Fibroblast of villous mesenchyme (primary cell): ENCODE measurements at regions not wholly inside any gene's neighbourhood (a gene's known extent, or its start where the extent isn't known, plus 50 kb on each side); places are given as distances from the start of the nearest gene placed in this dataset.
"Not testable (repeated sequence)": the region's sequence is repeated elsewhere in the genome, so short reads cannot be mapped to it uniquely, and the experiment has no call there.

Experiments used
- DNase-seq: peaks from one replicate; pipeline ENCODE4 v3.0.0-alpha.2; 2010; ENCODE audit warnings: low read depth
- H3K4me3 ChIP-seq: 2 replicates; pipeline ENCODE4 v1.5.1; 2011; ENCODE audit warnings: low read depth, mild to moderate bottlenecking, low read length
- TF ChIP-seq, protein P1 (sequence below): IDR thresholded peaks from 2 replicates; pipeline ENCODE4 v1.5.1; 2012; ENCODE audit warnings: low read depth, mild to moderate bottlenecking, low read length; ENCODE audit not compliant: insufficient read depth

DNA sequence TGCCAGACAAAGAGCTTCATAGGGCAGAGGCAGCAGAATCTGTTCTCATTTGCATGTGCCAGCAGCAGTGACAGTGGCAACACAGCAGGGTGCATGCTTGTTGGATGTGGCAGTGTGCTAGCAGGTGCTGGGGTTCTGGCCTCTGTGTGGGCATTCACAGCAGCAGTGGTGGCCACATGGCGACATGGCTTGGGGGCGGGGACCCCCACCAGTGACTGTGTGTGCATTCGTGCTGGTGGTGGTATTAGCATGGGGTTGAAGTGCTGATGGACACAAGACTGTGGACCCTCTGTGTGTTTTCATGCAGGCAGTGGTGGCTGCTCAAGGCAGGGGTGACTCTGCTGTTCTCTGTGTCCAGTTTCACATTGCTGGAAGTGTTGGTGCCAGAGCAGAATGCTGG is 183.2 kb upstream of the PDE4D start:
- no peak for DNase-seq
- H3K4me3 ChIP-seq: no peak overlapping the region
- TF ChIP-seq, protein P1, sequence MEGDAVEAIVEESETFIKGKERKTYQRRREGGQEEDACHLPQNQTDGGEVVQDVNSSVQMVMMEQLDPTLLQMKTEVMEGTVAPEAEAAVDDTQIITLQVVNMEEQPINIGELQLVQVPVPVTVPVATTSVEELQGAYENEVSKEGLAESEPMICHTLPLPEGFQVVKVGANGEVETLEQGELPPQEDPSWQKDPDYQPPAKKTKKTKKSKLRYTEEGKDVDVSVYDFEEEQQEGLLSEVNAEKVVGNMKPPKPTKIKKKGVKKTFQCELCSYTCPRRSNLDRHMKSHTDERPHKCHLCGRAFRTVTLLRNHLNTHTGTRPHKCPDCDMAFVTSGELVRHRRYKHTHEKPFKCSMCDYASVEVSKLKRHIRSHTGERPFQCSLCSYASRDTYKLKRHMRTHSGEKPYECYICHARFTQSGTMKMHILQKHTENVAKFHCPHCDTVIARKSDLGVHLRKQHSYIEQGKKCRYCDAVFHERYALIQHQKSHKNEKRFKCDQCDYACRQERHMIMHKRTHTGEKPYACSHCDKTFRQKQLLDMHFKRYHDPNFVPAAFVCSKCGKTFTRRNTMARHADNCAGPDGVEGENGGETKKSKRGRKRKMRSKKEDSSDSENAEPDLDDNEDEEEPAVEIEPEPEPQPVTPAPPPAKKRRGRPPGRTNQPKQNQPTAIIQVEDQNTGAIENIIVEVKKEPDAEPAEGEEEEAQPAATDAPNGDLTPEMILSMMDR: no peak

- peak; percentile 18 for DNase-seq
- TF ChIP-seq, protein P1: no peak
- H3K4me3 ChIP-seq: no peak overlapping the region
Observed at GRCh38 chr5:60066502-60066901, 173.0 kb upstream of the PDE4D start.

GRCh38 chr5:60060389-60060788 is 166.9 kb upstream of the PDE4D start:
- TF ChIP-seq, protein P1: no peak
- no peak overlapping the region for H3K4me3 ChIP-seq

DNA sequence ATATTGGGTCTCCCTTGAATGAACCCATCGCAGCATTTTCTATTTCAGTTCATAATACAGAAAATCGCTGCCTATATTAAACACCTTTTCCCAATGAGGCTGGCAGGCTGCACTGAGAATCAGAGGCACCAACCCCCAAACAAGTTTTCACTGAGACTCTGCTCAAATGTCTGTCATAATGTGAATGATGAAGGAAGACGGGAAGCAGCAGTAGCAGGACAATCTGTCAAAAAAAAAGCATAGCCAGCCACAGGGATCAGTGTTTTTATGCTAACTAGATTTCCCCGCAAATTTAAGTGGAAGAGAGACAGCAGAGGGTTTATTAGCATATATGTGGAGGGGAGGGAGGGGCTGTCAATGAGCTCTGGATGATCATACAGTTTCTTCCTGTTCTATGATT is 162.7 kb upstream of the PDE4D start:
- DNase-seq: no peak
- no peak overlapping the region for H3K4me3 ChIP-seq
- TF ChIP-seq, protein P1: no peak

More at GRCh38 chr5:60060389-60060788, 166.9 kb upstream of the PDE4D start:
- DNase-seq: no peak

DNA sequence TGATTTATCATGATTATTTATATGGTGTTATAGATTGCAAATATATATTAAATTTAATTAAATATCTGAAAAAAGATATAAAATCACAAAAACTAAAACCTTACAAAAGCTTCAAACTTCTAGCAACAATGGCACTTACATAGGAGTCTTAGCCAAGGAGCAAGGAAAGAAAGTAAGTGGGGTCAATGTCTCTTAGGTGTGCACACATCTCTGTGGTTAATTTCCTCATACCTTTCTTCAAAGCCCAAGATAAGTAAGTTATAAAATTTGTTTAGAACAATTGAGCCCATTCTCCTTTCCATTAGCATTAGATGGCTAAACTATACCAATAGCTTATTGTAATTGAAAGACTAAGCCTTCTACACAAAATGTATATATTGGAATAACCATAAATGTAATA is 161.6 kb upstream of the PDE4D start:
- no peak overlapping the region for H3K4me3 ChIP-seq
- TF ChIP-seq, protein P1: no peak
- no peak for DNase-seq

DNA sequence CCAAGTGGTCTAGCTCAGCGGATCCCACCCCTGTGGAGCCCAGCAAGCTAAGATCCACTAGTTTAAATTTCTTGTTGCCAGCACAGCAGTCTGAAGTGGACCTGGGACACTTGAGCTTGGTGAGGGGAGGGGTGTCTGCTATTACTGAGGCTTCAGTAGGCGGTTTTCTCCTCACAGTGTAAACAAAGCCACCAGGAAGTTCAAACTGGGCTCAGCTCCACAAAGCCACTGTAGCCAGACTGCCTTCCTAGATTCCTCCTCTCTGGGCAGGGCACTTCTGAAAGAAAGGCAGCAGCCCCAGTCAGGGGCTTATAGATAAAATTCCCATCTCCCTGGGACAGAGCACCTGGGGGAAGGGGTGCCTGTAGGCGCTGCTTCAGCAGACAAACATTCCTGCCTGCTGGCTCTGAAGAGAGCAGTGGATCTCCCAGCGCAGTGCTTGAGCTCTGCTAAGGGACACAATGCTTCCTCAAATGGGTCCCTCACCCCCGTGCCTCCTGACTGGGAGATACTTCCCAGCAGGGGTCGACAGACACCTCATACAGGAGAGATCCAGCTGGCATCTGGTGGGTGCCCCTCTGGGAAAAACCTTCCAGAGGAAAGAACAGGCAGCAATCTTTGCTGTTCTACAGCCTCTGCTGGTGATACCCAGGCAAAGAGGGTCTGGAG is 148.6 kb upstream of the PDE4D start:
- not testable (repeated sequence) for H3K4me3 ChIP-seq, DNase-seq

DNA sequence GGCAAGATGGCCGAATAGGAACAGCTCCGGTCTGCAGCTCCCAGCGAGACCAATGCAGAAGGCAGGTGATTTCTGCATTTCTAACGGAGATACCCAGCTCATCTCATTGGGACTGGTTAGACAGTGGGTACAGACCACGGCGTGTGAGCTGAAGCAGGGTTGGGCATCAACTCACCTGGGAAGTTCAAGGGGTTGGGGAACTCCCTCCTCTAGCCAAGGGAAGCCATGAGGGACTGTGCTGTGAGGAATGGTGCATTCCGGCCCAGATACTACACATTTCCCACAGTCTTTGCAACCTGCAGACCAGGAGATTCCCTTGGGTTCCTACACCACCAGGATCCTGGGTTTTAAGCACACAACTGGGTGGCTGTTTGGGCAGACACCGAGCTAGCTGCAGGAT is 148.0 kb upstream of the PDE4D start:
- not testable (repeated sequence) for DNase-seq, H3K4me3 ChIP-seq

GRCh38 chr5:60036192-60036938 is 142.8 kb upstream of the PDE4D start:
- TF ChIP-seq, protein P1: no peak
- DNase-seq: no peak
- H3K4me3 ChIP-seq: no peak overlapping the region
